LNCaP clone FGC (cell line): ENCODE measurements at regions not wholly inside any gene's neighbourhood (a gene's known extent, or its start where the extent isn't known, plus 50 kb on each side); places are given as distances from the start of the nearest gene placed in this dataset.
"Not testable (repeated sequence)": the region's sequence is repeated elsewhere in the genome, so short reads cannot be mapped to it uniquely, and the experiment has no call there.

ENCODE experiments used
- DNase-seq: peaks from one replicate; pipeline ENCODE4 v3.0.0-alpha.2; 2011; ENCODE audit warnings: low read depth
- H3K4me3 ChIP-seq: 2 replicates; pipeline ENCODE4 v1.5.1; 2011; ENCODE audit warnings: mild to moderate bottlenecking, low read depth, low read length, control low read depth
- CTCF ChIP-seq: IDR thresholded peaks from 2 replicates; pipeline ENCODE4 v1.5.1; 2012; ENCODE audit warnings: mild to moderate bottlenecking; ENCODE audit not compliant: control insufficient read depth, insufficient read depth; ENCODE audit errors: extremely low read depth

GRCh38 chr16:88260146-88260545, 122.6 kb upstream of the ZNF469 start:
- DNase-seq, H3K4me3 ChIP-seq: not testable (repeated sequence)

DNA sequence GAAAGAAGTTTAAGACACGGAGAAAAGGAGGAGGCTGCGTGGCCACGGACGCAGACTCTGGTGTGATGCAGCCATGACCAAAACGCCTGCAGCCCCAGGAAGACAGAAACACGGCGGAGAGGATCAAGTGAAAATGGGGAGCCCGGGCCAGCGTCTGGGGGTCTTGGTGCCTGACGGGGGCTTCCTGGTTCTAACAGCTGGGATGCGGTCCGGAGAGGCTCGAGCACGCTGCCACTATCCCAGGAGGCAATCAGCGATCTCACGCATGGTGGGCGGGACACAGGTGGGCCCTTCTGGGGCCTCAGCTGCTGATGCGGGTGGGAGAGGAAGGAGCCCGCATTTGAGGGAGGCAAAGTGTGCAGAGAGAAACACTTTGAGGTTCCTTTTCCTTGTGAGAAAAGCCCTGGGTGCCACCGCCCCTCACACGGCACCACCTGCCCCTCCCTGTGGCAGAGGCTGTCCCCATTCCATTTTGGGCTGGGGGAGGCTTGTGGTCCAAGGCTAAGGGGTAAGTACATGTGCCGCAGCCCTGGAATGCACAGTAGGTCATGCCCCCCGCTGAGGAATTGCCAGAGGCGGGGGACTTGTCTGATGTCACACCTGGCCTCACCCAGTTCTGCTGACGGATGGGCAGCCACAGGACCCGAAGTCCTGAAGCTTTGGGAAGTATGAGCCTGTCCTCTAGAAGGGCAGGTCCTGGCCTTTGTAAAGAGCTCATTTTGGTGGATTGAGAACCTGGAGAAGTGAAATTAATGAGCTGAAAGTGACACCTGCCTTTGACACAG, 121.7 kb upstream of the ZNF469 start:
- DNase-seq, H3K4me3 ChIP-seq: not testable (repeated sequence)

GRCh38 chr16:88261814-88262605, 120.7 kb upstream of the ZNF469 start:
- not testable (repeated sequence) for H3K4me3 ChIP-seq, DNase-seq

- not testable (repeated sequence) for H3K4me3 ChIP-seq, DNase-seq
These were observed 119.7 kb upstream of the ZNF469 start for GRCh38 chr16:88262858-88263563.

DNA sequence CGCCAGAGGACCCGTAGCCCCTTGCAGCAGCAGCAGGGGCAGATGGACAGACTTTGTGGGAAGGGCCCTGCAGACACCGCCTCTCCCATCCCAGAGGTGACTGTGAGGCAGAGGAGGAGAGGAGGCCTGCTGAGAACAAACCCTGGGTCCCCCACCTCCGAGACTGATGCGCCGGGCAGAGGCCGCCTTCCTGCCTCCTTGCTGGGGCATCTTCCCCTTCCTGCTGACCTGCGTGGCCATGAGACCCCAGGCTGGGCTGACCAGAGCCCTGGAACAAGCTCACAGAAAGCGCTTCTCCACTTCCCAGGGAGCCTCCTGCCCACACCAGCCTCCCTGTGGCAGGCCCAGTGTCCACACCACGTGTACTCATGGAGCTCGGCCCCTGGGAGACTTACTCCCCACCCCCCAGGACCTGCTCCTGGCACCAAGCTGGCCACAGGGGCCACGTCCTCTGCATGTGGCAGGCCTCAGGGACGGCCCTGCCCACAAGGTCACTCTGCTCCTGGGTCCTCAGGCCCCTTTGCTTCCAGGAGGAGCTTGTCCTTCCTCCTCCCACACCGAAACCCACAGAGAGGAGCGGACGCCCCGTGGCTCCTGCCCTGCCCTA, 119.0 kb upstream of the ZNF469 start:
- DNase-seq, H3K4me3 ChIP-seq: not testable (repeated sequence)

DNA sequence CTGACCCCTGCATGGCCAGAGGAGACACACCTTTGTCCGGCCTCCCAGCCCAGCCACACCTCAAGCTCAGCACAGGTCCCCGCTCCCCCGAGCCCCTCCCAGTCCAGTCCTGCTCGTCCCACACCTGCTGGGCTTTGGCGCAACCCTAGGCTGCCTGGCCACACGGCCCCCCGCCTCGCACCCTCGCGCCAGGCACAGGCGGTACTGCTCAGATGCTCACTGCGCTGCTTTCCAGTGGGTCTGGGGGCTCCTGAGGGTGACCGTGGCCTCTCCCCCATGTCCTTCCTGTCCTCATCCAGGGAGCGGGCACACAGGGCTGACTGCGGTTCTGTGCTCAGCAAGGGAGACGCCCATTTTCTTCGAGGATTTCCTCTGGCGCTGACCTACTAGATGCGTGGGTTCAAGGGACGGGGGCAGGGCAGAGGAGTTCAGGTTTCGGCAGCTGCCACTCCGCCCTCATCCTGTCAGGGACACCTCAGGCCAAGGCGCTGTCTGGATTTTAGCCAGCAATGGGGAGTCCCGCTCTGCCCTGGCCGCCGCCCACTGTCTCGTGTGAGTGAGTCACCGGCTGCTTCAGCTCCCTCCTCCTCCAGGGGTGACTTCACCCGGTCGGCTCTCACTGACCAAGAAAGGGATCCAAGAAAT, 118.0 kb upstream of the ZNF469 start:
- TF ChIP-seq CTCF, result no peak
- no peak overlapping the region for H3K4me3 ChIP-seq
- peak; percentile 44 for DNase-seq

GRCh38 chr16:88265286-88265938, 117.3 kb upstream of the ZNF469 start:
- not testable (repeated sequence) for DNase-seq, H3K4me3 ChIP-seq

GRCh38 chr16:88266036-88266435, 116.7 kb upstream of the ZNF469 start:
- not testable (repeated sequence) for DNase-seq, H3K4me3 ChIP-seq

- not testable (repeated sequence) for DNase-seq, H3K4me3 ChIP-seq
These were observed 115.7 kb upstream of the ZNF469 start for GRCh38 chr16:88266935-88267551.

GRCh38 chr16:88268186-88268970, 114.4 kb upstream of the ZNF469 start:
- not testable (repeated sequence) for DNase-seq, H3K4me3 ChIP-seq

GRCh38 chr16:88270171-88270790, 112.5 kb upstream of the ZNF469 start:
- not testable (repeated sequence) for H3K4me3 ChIP-seq, DNase-seq

DNA sequence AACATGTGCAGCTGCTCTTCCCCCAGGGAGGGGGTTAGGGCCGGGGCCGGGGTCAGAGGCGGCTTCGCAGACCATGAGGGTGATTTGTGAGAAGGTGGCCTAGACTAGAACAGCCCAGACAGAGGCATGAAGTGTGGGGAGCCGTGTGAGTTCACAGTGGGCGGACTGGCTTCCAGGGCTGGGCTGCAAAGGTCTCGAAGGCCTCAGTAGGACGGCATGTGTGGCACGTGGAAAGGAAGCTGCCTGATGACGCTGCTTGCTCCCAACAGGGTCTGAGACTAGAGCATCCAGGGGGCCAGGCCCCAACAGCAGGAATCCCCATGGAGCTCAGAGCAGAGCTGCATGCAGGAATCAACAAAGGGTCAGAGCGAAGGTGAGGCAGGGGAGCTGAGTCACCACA, 111.5 kb upstream of the ZNF469 start:
- DNase-seq, H3K4me3 ChIP-seq: not testable (repeated sequence)

DNA sequence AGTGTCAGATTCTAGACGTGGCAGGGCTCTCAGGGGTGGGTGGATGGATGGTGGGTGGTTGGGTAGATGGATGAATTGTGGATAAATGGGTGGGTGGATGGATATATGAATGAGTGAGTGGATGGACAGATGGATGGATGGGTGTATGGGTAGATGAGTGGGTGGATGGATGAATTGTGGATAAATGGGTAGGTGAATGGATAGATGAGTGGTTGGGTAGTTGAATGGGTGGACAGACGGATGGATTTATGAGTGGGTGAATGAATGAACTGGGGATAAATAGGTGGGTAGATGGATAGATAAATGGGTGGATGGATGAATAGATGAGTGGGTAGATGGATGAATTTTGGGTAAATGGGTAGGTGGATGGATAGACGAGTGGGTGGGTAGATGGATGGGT, 111.0 kb upstream of the ZNF469 start:
- not testable (repeated sequence) for DNase-seq, H3K4me3 ChIP-seq

DNA sequence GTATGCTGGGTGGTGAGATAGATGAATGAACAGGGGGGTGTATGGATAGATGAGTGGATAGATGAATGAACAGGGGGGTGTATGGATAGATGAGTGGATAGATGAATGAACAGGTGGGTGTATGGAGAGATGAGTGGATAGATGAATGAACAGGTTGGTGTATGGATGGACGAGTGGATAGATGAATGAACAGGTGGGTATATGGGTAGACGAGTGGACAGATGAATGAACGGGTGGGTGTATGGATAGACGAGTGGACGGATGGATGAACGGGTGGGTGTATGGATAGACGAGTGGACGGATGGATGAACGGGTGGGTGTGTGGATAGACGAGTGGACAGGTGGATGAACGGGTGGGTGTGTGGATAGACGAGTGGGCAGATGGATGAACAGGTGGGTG, 110.3 kb upstream of the ZNF469 start:
- DNase-seq, H3K4me3 ChIP-seq: not testable (repeated sequence)

DNA sequence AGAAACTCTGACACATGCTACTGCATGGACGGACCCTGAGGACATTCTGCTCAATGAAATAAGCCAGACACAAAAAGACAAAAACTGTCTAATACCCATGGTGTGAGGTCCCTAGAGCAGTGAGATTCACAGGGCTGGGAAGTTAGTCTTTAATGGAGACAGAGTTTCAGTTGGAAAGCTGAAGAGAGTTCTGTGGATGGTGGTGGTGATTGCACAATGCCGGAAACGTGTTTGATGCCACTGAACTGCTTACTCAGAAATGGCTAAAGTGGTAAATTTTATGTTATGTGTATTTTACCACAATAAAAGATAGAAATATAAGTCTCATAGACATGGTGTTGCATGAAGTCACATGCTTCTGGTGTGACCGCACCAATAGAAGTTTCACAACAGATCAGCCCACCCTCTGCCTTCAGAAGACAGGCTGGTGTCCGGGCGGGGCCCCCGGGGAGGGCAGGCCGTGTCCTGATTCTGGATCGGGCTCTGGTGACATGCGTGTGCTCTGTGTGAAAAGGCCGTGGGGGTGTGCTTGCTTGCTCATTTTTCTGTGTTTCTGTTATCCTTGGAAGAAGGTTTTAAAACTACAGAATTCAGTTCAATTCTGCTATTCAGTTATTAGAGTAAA, 108.5 kb upstream of the ZNF469 start:
- not testable (repeated sequence) for H3K4me3 ChIP-seq, DNase-seq
